ENCODE measurements at regions not wholly inside any gene's neighbourhood (a gene's known extent, or its start where the extent isn't known, plus 50 kb on each side); places are given as distances from the start of the nearest gene placed in this dataset.
"Not testable (repeated sequence)": the region's sequence is repeated elsewhere in the genome, so short reads cannot be mapped to it uniquely, and the experiment has no call there.

DNA sequence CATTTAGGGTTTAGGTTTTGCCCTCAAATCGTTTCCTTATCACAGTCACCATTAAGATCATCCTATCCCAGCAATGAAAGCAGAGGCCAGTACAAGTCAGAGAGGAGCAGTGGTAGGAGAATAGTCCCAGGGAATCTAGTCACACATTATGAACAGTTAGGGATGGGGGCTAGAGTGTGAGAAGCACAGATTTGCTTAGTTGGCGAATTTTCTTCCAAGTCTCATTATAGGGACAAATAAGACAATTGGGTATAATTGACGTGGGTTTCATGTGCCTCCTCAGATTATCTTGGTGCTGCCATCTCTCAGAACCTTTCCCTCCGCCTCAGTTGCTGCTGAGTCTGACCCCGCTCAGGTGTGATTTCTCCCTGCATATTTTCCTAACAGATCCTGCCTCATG, 407.1 kb downstream of the SQOR start:
- no peak for DNase-seq
- intact Hi-C loops (cut with DNase I), result no loop called here

- DNase-seq, result no peak
- intact Hi-C loops (cut with DNase I), result no loop called here
Observed at GRCh38 chr15:46059921-46060594, 425.2 kb downstream of the SQOR start.

DNA sequence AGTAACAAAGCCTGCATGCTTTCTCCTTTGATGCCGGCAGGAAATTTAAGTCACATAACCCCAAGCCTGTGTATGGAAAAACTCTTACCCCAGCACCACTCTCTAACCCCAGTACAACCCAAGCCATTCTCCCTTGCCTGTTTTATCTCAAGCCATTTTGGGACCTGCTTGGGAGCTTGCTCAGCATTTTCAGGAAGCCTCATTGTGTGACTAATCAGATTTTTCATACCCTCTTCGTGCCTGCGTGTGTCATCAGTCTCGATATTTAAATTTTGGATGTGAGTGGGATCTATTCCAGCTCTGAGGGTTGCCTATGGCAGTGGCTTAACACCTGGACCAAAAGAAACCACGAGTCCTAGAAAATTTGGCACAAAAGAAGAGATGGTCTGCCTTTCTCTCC, 426.2 kb downstream of the SQOR start:
- no peak for DNase-seq
- intact Hi-C loops (cut with DNase I), result no loop called here

GRCh38 chr15:46077220-46077619, 442.4 kb downstream of the SQOR start:
- DNase-seq, result no peak
- intact Hi-C loops (cut with DNase I), result no loop called here

DNA sequence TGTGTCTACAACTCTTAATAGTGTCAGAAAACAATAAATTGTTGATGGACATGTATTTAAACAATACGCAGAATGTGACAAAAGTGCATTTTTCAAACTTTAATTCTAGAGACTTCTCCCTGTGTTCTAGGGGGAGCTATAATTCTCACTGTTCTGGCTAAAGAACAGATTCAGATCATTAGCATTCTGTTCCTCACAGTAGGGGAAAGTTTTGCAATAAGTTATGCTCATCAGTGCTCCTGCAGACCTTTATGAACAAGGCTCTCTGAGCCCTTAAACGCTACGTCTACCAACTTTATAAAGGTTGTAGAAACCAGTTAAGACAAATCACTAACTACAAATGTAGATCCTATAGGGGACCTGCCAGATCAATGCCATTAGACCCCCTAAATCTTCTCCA, 444.2 kb downstream of the SQOR start:
- no peak for DNase-seq
- intact Hi-C loops (cut with DNase I), result no loop called here

DNA sequence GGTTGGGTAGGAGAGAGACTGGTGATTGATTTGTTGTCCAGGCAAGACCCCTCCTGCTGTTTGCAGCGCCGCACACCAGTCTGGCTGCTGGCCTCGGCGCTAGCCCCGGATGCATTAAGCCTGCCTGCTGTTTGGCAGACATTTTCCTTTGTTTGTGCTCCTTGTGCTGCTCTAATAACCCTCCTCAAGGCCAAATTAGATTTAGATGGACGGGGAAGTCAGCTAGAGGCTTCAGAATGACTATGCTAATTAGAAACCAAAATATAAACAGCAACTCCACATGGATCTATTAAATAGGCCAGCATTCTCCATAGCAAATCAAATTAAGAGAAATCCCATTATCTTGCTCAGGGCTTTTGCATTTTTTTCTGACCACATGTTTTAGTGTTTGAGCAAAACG, 445.2 kb downstream of the SQOR start:
- peak in 11 of 42 donors; percentile 2 to 38 (median 11) for DNase-seq

GRCh38 chr15:46088486-46089445, 453.9 kb downstream of the SQOR start:
- intact Hi-C loops (cut with DNase I), result no loop called here
- no peak for DNase-seq

More for the DNA sequence above, 445.2 kb downstream of the SQOR start:
- intact Hi-C loops (cut with DNase I), result no loop called here

GRCh38 chr15:46089467-46089935, 454.7 kb downstream of the SQOR start:
- intact Hi-C loops (cut with DNase I), result no loop called here
- DNase-seq, result no peak

GRCh38 chr15:46091860-46092450, 457.1 kb downstream of the SQOR start:
- intact Hi-C loops (cut with DNase I), result no loop called here
- peak in 21 of 42 donors; percentile 5 to 67 (median 30) for DNase-seq

GRCh38 chr15:46098006-46098405, 463.2 kb downstream of the SQOR start:
- intact Hi-C loops (cut with DNase I); DNase-seq: not testable (repeated sequence)

DNA sequence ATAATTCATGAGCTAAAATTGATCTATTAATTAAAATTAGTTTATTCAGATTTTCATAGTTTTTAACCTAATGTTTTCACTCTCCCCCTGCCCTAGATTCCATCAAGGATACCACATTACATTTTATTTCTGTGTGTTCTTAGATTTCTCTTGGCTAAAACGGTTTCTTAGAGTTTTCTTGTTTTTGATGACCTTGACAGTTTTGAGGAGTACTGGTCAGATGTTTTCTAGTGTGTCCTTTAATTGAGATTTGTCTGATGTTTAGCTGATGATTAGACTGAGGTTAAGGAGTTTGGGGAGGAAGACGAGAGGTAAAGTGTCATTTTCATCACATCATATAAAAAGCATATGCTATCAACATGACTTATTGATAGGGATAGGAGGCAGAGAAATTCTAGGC, 475.9 kb downstream of the SQOR start:
- no peak for DNase-seq
- intact Hi-C loops (cut with DNase I), result no loop called here

- no peak for DNase-seq
- intact Hi-C loops (cut with DNase I), result no loop called here
Observed at GRCh38 chr15:46111730-46112129, 476.9 kb downstream of the SQOR start.

DNA sequence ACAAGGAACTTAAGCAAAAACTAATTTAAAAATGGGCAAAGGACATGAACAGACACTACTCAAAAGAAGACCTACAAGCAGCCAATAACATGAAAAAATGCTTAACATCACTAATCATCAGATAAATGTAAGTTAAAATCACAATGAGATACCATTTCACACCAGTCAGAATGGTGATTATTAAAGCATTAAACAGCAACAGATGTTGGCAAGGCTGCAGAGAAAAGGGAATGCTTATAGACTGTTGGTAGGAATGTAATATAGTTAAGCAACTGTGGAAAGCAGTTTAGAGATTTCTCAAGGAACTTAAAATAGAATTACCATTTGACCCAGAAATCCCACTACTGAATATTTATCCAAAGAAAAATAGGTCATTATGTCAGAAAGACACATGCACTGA, 482.2 kb downstream of the SQOR start:
- intact Hi-C loops (cut with DNase I), result no loop called here
- no peak for DNase-seq

DNA sequence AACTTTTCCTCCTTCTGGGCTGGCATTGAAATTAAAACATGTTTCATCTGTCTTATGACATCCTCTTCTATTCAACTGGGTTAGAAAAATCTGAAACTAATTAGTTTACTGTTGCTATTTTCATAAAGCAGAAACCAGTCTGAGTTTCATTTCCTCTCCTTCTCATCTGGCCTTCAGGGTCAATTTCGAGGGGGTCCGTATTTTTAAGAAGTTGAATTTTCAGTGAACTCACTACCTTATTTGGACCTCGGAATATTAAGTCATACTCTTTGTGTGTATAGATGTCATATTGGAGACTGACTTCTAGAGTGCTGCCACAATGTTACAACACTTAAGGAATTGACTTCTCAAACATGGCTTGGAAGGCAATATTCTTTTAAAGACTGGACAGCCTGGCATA, 485.9 kb downstream of the SQOR start:
- no peak for DNase-seq
- intact Hi-C loops (cut with DNase I), result no loop called here

GRCh38 chr15:46121441-46121840, 486.6 kb downstream of the SQOR start:
- no peak for DNase-seq
- intact Hi-C loops (cut with DNase I), result no loop called here

- intact Hi-C loops (cut with DNase I), result no loop called here
- no peak for DNase-seq
Observed at GRCh38 chr15:46126581-46126980, 491.8 kb downstream of the SQOR start.

- no peak for DNase-seq
- intact Hi-C loops (cut with DNase I), result no loop called here
Observed at GRCh38 chr15:46127361-46127874, 492.6 kb downstream of the SQOR start.

- intact Hi-C loops (cut with DNase I), result no loop called here
- DNase-seq, result no peak
Observed at GRCh38 chr15:46129145-46129544, 494.3 kb downstream of the SQOR start.

DNA sequence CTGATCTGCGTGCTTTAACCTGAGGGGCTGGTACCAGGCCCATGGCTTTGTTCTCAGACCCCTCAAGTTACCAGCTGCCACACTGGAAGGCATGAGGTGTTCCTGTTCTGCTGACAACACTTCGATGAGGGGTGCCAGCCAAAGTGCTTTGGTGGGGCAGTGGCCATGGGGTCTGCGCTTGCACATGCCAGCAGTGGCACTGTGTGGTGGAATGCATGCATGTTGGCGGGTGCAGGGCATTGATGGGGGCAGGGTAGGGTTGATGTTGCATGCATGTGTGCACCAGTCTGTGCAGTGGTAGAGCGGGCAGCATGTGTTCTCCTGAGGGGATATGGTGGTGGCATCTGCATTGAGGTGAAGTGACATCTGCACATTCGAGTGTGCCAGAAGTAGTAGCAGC, 497.0 kb downstream of the SQOR start:
- intact Hi-C loops (cut with DNase I), result no loop called here
- DNase-seq, result no peak

GRCh38 chr15:46137443-46137842, 502.6 kb downstream of the SQOR start:
- intact Hi-C loops (cut with DNase I), result no loop called here
- DNase-seq, result no peak
